NCI-H1417 (cell line): ENCODE measurements at regions not wholly inside any gene's neighbourhood (a gene's known extent, or its start where the extent isn't known, plus 50 kb on each side); places are given as distances from the start of the nearest gene placed in this dataset.

Source experiments
- DNase-seq, 3 experiments: peaks; one replicate each; lab custom pipeline; 2025; lab: John Stamatoyannopoulos, UW

GRCh38 chr5:74187757-74188156, 452.8 kb downstream of the ENC1 start:
- DNase-seq, result no peak

- no peak for DNase-seq
Measured at GRCh38 chr5:74186356-74187315, 453.9 kb downstream of the ENC1 start.

- DNase-seq, result peak in 1 of 3 experiments; percentile 1
Measured at GRCh38 chr5:74185599-74185998, 454.9 kb downstream of the ENC1 start.

GRCh38 chr5:74184649-74185048, 455.9 kb downstream of the ENC1 start:
- DNase-seq, result no peak

GRCh38 chr5:74183041-74183440, 457.5 kb downstream of the ENC1 start:
- no peak for DNase-seq

- DNase-seq, result no peak
Measured at GRCh38 chr5:74182603-74183002, 457.9 kb downstream of the ENC1 start.

- no peak for DNase-seq
Measured at GRCh38 chr5:74179701-74180100, 460.8 kb downstream of the ENC1 start.

GRCh38 chr5:74179179-74179578, 461.3 kb downstream of the ENC1 start:
- no peak for DNase-seq

GRCh38 chr5:74177961-74178360, 462.6 kb downstream of the ENC1 start:
- no peak for DNase-seq

- DNase-seq, result no peak
Measured at GRCh38 chr5:74174366-74174765, 466.2 kb downstream of the ENC1 start.

- DNase-seq, result peak in 1 of 3 experiments; percentile 15
Measured at GRCh38 chr5:74173665-74174064, 466.9 kb downstream of the ENC1 start.

GRCh38 chr5:74173241-74173640, 467.3 kb downstream of the ENC1 start:
- DNase-seq, result peak in 1 of 3 experiments; percentile 52

- DNase-seq, result no peak
Measured at GRCh38 chr5:74169701-74170100, 470.8 kb downstream of the ENC1 start.

GRCh38 chr5:74167930-74168315, 472.6 kb downstream of the ENC1 start:
- DNase-seq, result no peak

- no peak for DNase-seq
Measured at GRCh38 chr5:74167206-74167929, 473.2 kb downstream of the ENC1 start.

- DNase-seq, result no peak
Measured at GRCh38 chr5:74166064-74166463, 474.5 kb downstream of the ENC1 start.

- no peak for DNase-seq
Measured at GRCh38 chr5:74164725-74165235, 475.7 kb downstream of the ENC1 start.

GRCh38 chr5:74162524-74162923, 478.0 kb downstream of the ENC1 start:
- DNase-seq, result no peak

- DNase-seq, result no peak
Measured at GRCh38 chr5:74161170-74161569, 479.4 kb downstream of the ENC1 start.

GRCh38 chr5:74156728-74157383, 483.7 kb downstream of the ENC1 start:
- no peak for DNase-seq

GRCh38 chr5:74155501-74155900, 485.0 kb downstream of the ENC1 start:
- DNase-seq, result no peak

- no peak for DNase-seq
Measured at GRCh38 chr5:74154526-74154925, 486.0 kb downstream of the ENC1 start.
